B cell (primary cell): ENCODE measurements at regions not wholly inside any gene's neighbourhood (a gene's known extent, or its start where the extent isn't known, plus 50 kb on each side); places are given as distances from the start of the nearest gene placed in this dataset.

Source experiments
- ATAC-seq: fragments of 200-7000 bp; cut with Tn5 transposase; one replicate; pipeline ENCODE4 v1.10.0; 2021; ENCODE audit warnings: low read depth, mild to moderate bottlenecking, moderate number of reproducible peaks, moderate library complexity
- CTCF ChIA-PET: fragments of 350-600 bp; sonication (Branson Sonifier 250); formaldehyde crosslinking; loops from one replicate; lab custom pipeline; 2021; ENCODE audit warnings: antibody characterized with exemption, inconsistent platforms; lab: Charles Lee
- POLR2A ChIA-PET: fragments of 350-600 bp; sonication (Branson Sonifier 250); formaldehyde crosslinking; loops from one replicate; lab custom pipeline; 2021; ENCODE audit warnings: antibody characterized with exemption; lab: Charles Lee
- DNase-seq: peaks from one replicate; pipeline ENCODE4 v3.0.0; 2013
- H2AFZ ChIP-seq: 2 replicates; pipeline ENCODE4 v1.6.1; 2012; ENCODE audit warnings: mild to moderate bottlenecking, low read depth, low read length; ENCODE audit not compliant: insufficient read depth, poor library complexity, severe bottlenecking
- H3K27ac ChIP-seq, 2 donors: 1 replicate in 1 of 2; 2 replicates in 1 of 2; pipeline ENCODE4 v1.5.1; 2012 to 2013; ENCODE audit warnings: low read length in 2 of 2, mild to moderate bottlenecking in 2 of 2, moderate library complexity in 1 of 2
- H3K27me3 ChIP-seq, 4 experiments: fragments of 200-600 bp in 1 of 4; sonication (generic) in 1 of 4; replicated peaks in 1 of 4; 1 replicate in 2 of 4; 2 replicates in 2 of 4; pipeline versions ENCODE4 v1.6.1 to v1.7.0; 2013 to 2016; ENCODE audit warnings: low read length in 3 of 4, mild to moderate bottlenecking in 2 of 4, mixed read lengths in 1 of 4, moderate library complexity in 1 of 4; ENCODE audit not compliant: insufficient read depth in 4 of 4, control insufficient read depth in 3 of 4; ENCODE audit errors: control extremely low read depth in 1 of 4
- H3K36me3 ChIP-seq, 2 experiments: replicated peaks in 1 of 2; 1 replicate in 1 of 2; 2 replicates in 1 of 2; pipeline versions ENCODE4 v1.6.1 to v1.7.1; 2013; ENCODE audit warnings: low read length in 1 of 2; ENCODE audit not compliant: insufficient read depth in 2 of 2, control insufficient read depth in 1 of 2; ENCODE audit errors: control extremely low read depth in 1 of 2, extremely low read depth in 1 of 2
- H3K4me1 ChIP-seq, 2 donors: fragments of 200-600 bp in 1 of 2; sonication (generic) in 1 of 2; 1 replicate in 1 of 2; 2 replicates in 1 of 2; pipeline versions ENCODE4 v1.5.1 to v1.6.1; 2013 to 2017; ENCODE audit warnings: low read length in 2 of 2; ENCODE audit not compliant: control insufficient read depth in 2 of 2, insufficient read depth in 2 of 2
- H3K4me2 ChIP-seq: replicated peaks from 2 replicates; pipeline ENCODE3; 2012; ENCODE audit warnings: mild to moderate bottlenecking, low read depth, low read length; ENCODE audit not compliant: poor library complexity, severe bottlenecking
- H3K4me3 ChIP-seq, 5 experiments: fragments of 200-600 bp in 1 of 5; sonication (generic) in 1 of 5; 1 replicate in 3 of 5; 2 replicates in 2 of 5; pipeline versions ENCODE4 v1.5.1 to v1.7.0; 2011 to 2016; ENCODE audit warnings: low read length in 4 of 5, mild to moderate bottlenecking in 4 of 5, low read depth in 2 of 5, control low read depth in 1 of 5, moderate library complexity in 1 of 5; ENCODE audit not compliant: insufficient read depth in 1 of 5; ENCODE audit errors: control extremely low read depth in 1 of 5, extremely low read depth in 1 of 5
- H3K79me2 ChIP-seq: fragments of 200-600 bp; sonication (generic); one replicate; pipeline ENCODE4 v1.6.0; 2016; ENCODE audit warnings: low read length; ENCODE audit not compliant: control insufficient read depth, insufficient read depth
- H3K9ac ChIP-seq: fragments of 200-600 bp; sonication (generic); 2 replicates; pipeline ENCODE4 v1.6.1; 2017; ENCODE audit warnings: mild to moderate bottlenecking, low read length, moderate library complexity
- H3K9me3 ChIP-seq, 3 donors: one replicate each; pipeline versions ENCODE4 v1.6.1 to v1.7.1; 2013; ENCODE audit warnings: low read length in 2 of 3; ENCODE audit not compliant: control insufficient read depth in 2 of 3, insufficient read depth in 1 of 3; ENCODE audit errors: control extremely low read depth in 1 of 3
- H4K20me1 ChIP-seq: 2 replicates; pipeline ENCODE4 v1.6.0; 2012; ENCODE audit warnings: mild to moderate bottlenecking, low read length; ENCODE audit not compliant: insufficient read depth, control insufficient read depth, poor library complexity, severe bottlenecking
- H3K27ac Mint-ChIP-seq: one replicate; pipeline ENCODE4 v1.8.0; 2021; ENCODE audit warnings: mixed read lengths
- H3K27me3 Mint-ChIP-seq: one replicate; pipeline ENCODE4 v1.8.0; 2021; ENCODE audit warnings: mixed read lengths
- H3K4me1 Mint-ChIP-seq: one replicate; pipeline ENCODE4 v1.8.0; 2021; ENCODE audit warnings: mixed read lengths
- H3K4me3 Mint-ChIP-seq: one replicate; pipeline ENCODE4 v1.8.0; 2021; ENCODE audit warnings: mixed read lengths
- H3K9me3 Mint-ChIP-seq: one replicate; pipeline ENCODE4 v1.8.0; 2022; ENCODE audit warnings: mixed read lengths; ENCODE audit not compliant: insufficient read depth
- CTCF ChIP-seq: fragments of 200-600 bp; IDR thresholded peaks from one replicate; pipeline ENCODE4 v1.8.0; 2022; ENCODE audit warnings: antibody characterized with exemption, mild to moderate bottlenecking
- EZH2 ChIP-seq: IDR thresholded peaks from 2 replicates; pipeline ENCODE4 v1.6.1; 2012; ENCODE audit warnings: borderline replicate concordance, low read depth, mild to moderate bottlenecking, moderate library complexity, low read length; ENCODE audit not compliant: insufficient read depth, poor library complexity, severe bottlenecking
- WGBS: methylation state at CpG from one replicate; pipeline ENCODE4 v1.1.5; 2013; ENCODE audit warnings: missing lambda C conversion rate; ENCODE audit not compliant: insufficient coverage; 5-methylcytosine and 5-hydroxymethylcytosine counted together
- intact Hi-C: fragments of 100-400 bp; cut with micrococcal nuclease; formaldehyde crosslinking; loops from one replicate; pipeline ENCODE4 v1.10.0; 2022

DNA sequence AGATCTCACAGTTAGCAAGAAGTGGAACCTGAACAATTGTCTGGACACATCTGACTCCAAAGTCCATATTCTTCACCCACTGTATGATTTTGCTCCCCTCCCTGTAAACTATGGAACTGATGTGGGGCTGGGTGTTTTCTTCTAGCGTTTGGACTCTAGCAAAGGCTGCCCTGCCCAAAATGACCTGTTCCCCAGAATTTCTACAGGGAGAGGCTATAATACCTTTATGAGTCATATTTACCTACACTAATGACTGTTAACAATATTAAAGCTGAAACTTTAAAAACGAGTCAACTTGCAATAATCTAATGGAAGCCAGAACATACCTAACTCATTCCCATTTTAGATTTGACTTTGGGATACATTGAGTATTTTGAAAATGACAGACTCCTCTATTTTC lies 531.2 kb upstream of the CFAP20DC start:
- no peaks in the 10 kb centered on the region for H3K79me2 ChIP-seq
- no peaks in the 10 kb centered on the region for H3K4me1 Mint-ChIP-seq
- H3K36me3 ChIP-seq, result no peaks in the 10 kb centered on the region
- H3K27me3 Mint-ChIP-seq, result peaks cover 7% of the 10 kb centered on the region
- ATAC-seq, result no peak
- H3K9ac ChIP-seq, result no peak overlapping the region
- H3K4me3 ChIP-seq, result no peak overlapping the region
- no peak overlapping the region for H3K27ac ChIP-seq
- H3K27ac Mint-ChIP-seq, result no peak overlapping the region
- H2AFZ ChIP-seq, result no peak overlapping the region
- DNase-seq, result no peak
- TF ChIP-seq EZH2 (no peak), CTCF (no peak)
- CTCF ChIA-PET, result interaction anchor here (1.0 kb wide), 1 partner anchor 275 kb away, joined by 3 read pairs; no protein-coding TSS in a partner anchor
- no peaks in the 10 kb centered on the region for H3K9me3 ChIP-seq
- intact Hi-C loops, result no loop called here
- H3K27me3 ChIP-seq, result no peaks in the 10 kb centered on the region
- no peak overlapping the region for H3K4me2 ChIP-seq
- no CpG with 5 or more reads among the region's 2 CpGs for WGBS
- peaks cover under 1% of the 10 kb centered on the region for H3K9me3 Mint-ChIP-seq
- H4K20me1 ChIP-seq, result no peaks in the 10 kb centered on the region
- no peak overlapping the region for H3K4me3 Mint-ChIP-seq
- no peaks in the 10 kb centered on the region for H3K4me1 ChIP-seq
- POLR2A ChIA-PET, result no interaction called here

GRCh38 chr3:59580499-59580898 lies 530.7 kb upstream of the CFAP20DC start:
- Histone ChIP-seq H3K9me3 (no peaks in the 10 kb centered on the region), H3K4me1 (no peaks in the 10 kb centered on the region), H2AFZ (no peak overlapping the region), H3K79me2 (no peaks in the 10 kb centered on the region), H3K4me3 (no peak overlapping the region), H3K4me2 (no peak overlapping the region), H3K27me3 (no peaks in the 10 kb centered on the region), H3K27ac (no peak overlapping the region), H3K9ac (no peak overlapping the region), H3K36me3 (no peaks in the 10 kb centered on the region), H4K20me1 (no peaks in the 10 kb centered on the region)
- WGBS, result no CpG with 5 or more reads among the region's 3 CpGs
- CTCF ChIA-PET, result interaction anchor here (1.0 kb wide), 1 partner anchor 276 kb away, joined by 3 read pairs; no protein-coding TSS in a partner anchor
- intact Hi-C loops, result no loop called here
- Mint-ChIP-seq H3K4me3 (no peak overlapping the region), H3K27ac (no peak overlapping the region), H3K4me1 (no peaks in the 10 kb centered on the region), H3K27me3 (peaks cover 7% of the 10 kb centered on the region), H3K9me3 (no peaks in the 10 kb centered on the region)
- TF ChIP-seq CTCF, result no peak
- TF ChIP-seq EZH2, result no peak
- ATAC-seq (no peak), DNase-seq (no peak)
- POLR2A ChIA-PET, result no interaction called here
